ENCODE measurements at regions not wholly inside any gene's neighbourhood (a gene's known extent, or its start where the extent isn't known, plus 50 kb on each side); places are given as distances from the start of the nearest gene placed in this dataset.

- H3K4me3 Mint-ChIP-seq = no peak overlapping the region
- 81% methylated on average over 2 of the region's 2 CpGs for WGBS (ENCODE audit: insufficient coverage)
- Histone ChIP-seq H3K36me3 (replicated peaks in 1 of 2; ENCODE audit: control extremely low read depth in 1 of 2, control insufficient read depth in 1 of 2, extremely low read depth in 1 of 2, insufficient read depth in 2 of 2, low read length in 1 of 2) (no peaks in the 10 kb centered on the region), H3K9ac (ENCODE audit: low read length) (no peak overlapping the region), H3K27ac (ENCODE audit: low read length in 2 of 2) (no peak overlapping the region), H2AFZ (ENCODE audit: insufficient read depth, low read depth, low read length, poor library complexity, severe bottlenecking) (no peak overlapping the region), H3K4me3 (ENCODE audit: control extremely low read depth in 1 of 5, extremely low read depth in 1 of 5, insufficient read depth in 1 of 5, low read depth in 2 of 5, low read length in 4 of 5) (no peak overlapping the region), H3K79me2 (ENCODE audit: control insufficient read depth, insufficient read depth, low read length) (no peaks in the 10 kb centered on the region), H3K4me1 (ENCODE audit: control insufficient read depth in 2 of 2, insufficient read depth in 2 of 2, low read length in 2 of 2) (no peaks in the 10 kb centered on the region), H3K4me2 (replicated peaks; ENCODE audit: low read depth, low read length, poor library complexity, severe bottlenecking) (no peak overlapping the region), H3K27me3 (replicated peaks in 1 of 4; ENCODE audit: control extremely low read depth in 1 of 4, control insufficient read depth in 3 of 4, insufficient read depth in 4 of 4, low read length in 3 of 4) (no peaks in the 10 kb centered on the region), H4K20me1 (ENCODE audit: control insufficient read depth, insufficient read depth, low read length, poor library complexity, severe bottlenecking) (no peaks in the 10 kb centered on the region), H3K9me3 (ENCODE audit: control extremely low read depth in 1 of 3, control insufficient read depth in 2 of 3, insufficient read depth in 1 of 3, low read length in 2 of 3) (no peaks in the 10 kb centered on the region)
- no peak overlapping the region for H3K27ac Mint-ChIP-seq
- H3K27me3 Mint-ChIP-seq = peaks cover 3% of the 10 kb centered on the region
- POLR2A ChIA-PET = no interaction called here
- H3K9me3 Mint-ChIP-seq (ENCODE audit: insufficient read depth) = peaks cover 3% of the 10 kb centered on the region
- no peak for DNase-seq
- TF ChIP-seq CTCF (IDR thresholded peaks at IDR 0.05) (no peak), EZH2 (IDR thresholded peaks at IDR 0.05; ENCODE audit: borderline replicate concordance, insufficient read depth, low read depth, low read length, poor library complexity, severe bottlenecking) (no peak)
- ATAC-seq (ENCODE audit: low read depth) = no peak
- intact Hi-C loops (cut with micrococcal nuclease) = no loop called here
- no peaks in the 10 kb centered on the region for H3K4me1 Mint-ChIP-seq
- CTCF ChIA-PET = no interaction called here
Measured at GRCh38 chr6:98467091-98467490, 367.3 kb upstream of the POU3F2 start.

DNA sequence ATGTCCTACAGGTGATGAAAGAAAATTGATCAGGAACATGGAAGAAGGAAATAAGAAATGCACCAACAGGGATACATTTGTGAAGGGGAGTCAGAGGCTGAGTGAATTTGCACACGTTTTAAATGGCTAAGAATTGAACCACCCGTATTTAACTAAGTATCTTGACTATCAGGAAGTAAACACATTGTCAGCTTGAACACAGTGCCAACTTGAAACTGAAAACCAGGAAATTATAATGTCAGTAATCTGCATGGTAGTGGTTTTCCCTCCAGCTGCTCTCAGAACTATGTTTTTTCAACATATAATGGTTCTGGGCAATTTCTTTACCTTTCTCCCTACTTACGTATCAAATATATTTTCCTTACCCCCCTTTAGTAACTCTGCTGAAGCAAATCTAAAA, 366.5 kb upstream of the POU3F2 start:
- WGBS (ENCODE audit: insufficient coverage) = no CpG with 5 or more reads among the region's 3 CpGs
- Mint-ChIP-seq H3K9me3 (ENCODE audit: insufficient read depth) (peaks cover 3% of the 10 kb centered on the region), H3K27ac (no peak overlapping the region), H3K27me3 (peaks cover 3% of the 10 kb centered on the region), H3K4me3 (no peak overlapping the region), H3K4me1 (no peaks in the 10 kb centered on the region)
- no peak overlapping the region for H3K27ac ChIP-seq (ENCODE audit: low read length in 2 of 2)
- H2AFZ ChIP-seq (ENCODE audit: insufficient read depth, low read depth, low read length, poor library complexity, severe bottlenecking) = no peak overlapping the region
- no peaks in the 10 kb centered on the region for H4K20me1 ChIP-seq (ENCODE audit: control insufficient read depth, insufficient read depth, low read length, poor library complexity, severe bottlenecking)
- H3K4me3 ChIP-seq (ENCODE audit: control extremely low read depth in 1 of 5, extremely low read depth in 1 of 5, insufficient read depth in 1 of 5, low read depth in 2 of 5, low read length in 4 of 5) = no peak overlapping the region
- no peak for DNase-seq
- no peaks in the 10 kb centered on the region for H3K9me3 ChIP-seq (ENCODE audit: control extremely low read depth in 1 of 3, control insufficient read depth in 2 of 3, insufficient read depth in 1 of 3, low read length in 2 of 3)
- no peak for ATAC-seq (ENCODE audit: low read depth)
- H3K4me1 ChIP-seq (ENCODE audit: control insufficient read depth in 2 of 2, insufficient read depth in 2 of 2, low read length in 2 of 2) = no peaks in the 10 kb centered on the region
- CTCF ChIA-PET = no interaction called here
- no peak overlapping the region for H3K4me2 ChIP-seq (replicated peaks; ENCODE audit: low read depth, low read length, poor library complexity, severe bottlenecking)
- intact Hi-C loops (cut with micrococcal nuclease) = no loop called here
- no peaks in the 10 kb centered on the region for H3K27me3 ChIP-seq (replicated peaks in 1 of 4; ENCODE audit: control extremely low read depth in 1 of 4, control insufficient read depth in 3 of 4, insufficient read depth in 4 of 4, low read length in 3 of 4)
- H3K79me2 ChIP-seq (ENCODE audit: control insufficient read depth, insufficient read depth, low read length) = no peaks in the 10 kb centered on the region
- TF ChIP-seq EZH2 (IDR thresholded peaks at IDR 0.05; ENCODE audit: borderline replicate concordance, insufficient read depth, low read depth, low read length, poor library complexity, severe bottlenecking) (no peak), CTCF (IDR thresholded peaks at IDR 0.05) (no peak)
- POLR2A ChIA-PET = no interaction called here
- H3K36me3 ChIP-seq (replicated peaks in 1 of 2; ENCODE audit: control extremely low read depth in 1 of 2, control insufficient read depth in 1 of 2, extremely low read depth in 1 of 2, insufficient read depth in 2 of 2, low read length in 1 of 2) = no peaks in the 10 kb centered on the region
- no peak overlapping the region for H3K9ac ChIP-seq (ENCODE audit: low read length)

All from B cell (primary cell).